Central memory CD8-positive, alpha-beta T cell (primary cell): ENCODE measurements at regions not wholly inside any gene's neighbourhood (a gene's known extent, or its start where the extent isn't known, plus 50 kb on each side); places are given as distances from the start of the nearest gene placed in this dataset.

Experiments used
- ATAC-seq: fragments of 150-1000 bp; cut with Tn5 transposase; replicated peaks from 2 replicates; pipeline ENCODE4 v1.10.0; 2022; ENCODE audit warnings: mild to moderate bottlenecking, moderate FRiP score, moderate number of reproducible peaks; ENCODE audit not compliant: poor library complexity, severe bottlenecking; ENCODE audit errors: extremely low read depth
- DNase-seq, 2 donors: peaks; one replicate each; pipeline ENCODE4 v3.0.0; 2021; ENCODE audit warnings: low spot score in 2 of 2
- H3K27ac Mint-ChIP-seq: one replicate; pipeline ENCODE4 v1.8.0; 2022; ENCODE audit warnings: low read depth, mild to moderate bottlenecking, moderate library complexity, mixed read lengths
- H3K27me3 Mint-ChIP-seq: one replicate; pipeline ENCODE4 v1.8.0; 2022; ENCODE audit warnings: mixed read lengths
- H3K36me3 Mint-ChIP-seq: one replicate; pipeline ENCODE4 v1.8.0; 2022; ENCODE audit warnings: mild to moderate bottlenecking, moderate library complexity, mixed read lengths; ENCODE audit not compliant: insufficient read depth
- H3K4me1 Mint-ChIP-seq: one replicate; pipeline ENCODE4 v1.8.0; 2022; ENCODE audit warnings: mixed read lengths
- H3K4me3 Mint-ChIP-seq: one replicate; pipeline ENCODE4 v1.8.0; 2022; ENCODE audit warnings: mild to moderate bottlenecking, moderate library complexity, mixed read lengths
- H3K9me3 Mint-ChIP-seq: one replicate; pipeline ENCODE4 v1.8.0; 2022; ENCODE audit warnings: mixed read lengths

DNA sequence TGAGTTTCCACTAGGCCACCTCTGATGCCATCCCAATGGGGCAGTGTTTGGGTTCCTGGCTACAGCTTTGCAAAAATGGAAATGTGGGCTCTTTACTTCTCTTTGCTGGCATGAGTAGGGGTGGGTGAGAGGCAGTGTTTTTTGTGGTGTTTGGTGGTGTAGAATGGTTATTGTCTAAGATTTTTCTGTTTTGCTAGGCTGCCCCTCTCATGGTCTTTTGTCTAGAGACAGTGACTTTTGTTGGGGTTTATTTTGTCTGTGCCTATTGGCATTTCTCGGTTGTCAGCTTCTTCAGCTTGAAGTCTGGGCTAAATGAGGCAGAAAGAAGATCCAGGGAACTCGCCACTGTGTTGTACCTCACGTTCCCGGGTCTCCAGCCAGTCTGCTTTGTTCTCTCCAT, 112.1 kb downstream of the CENPF start:
- DNase-seq (no peak), ATAC-seq (no peak)
- Mint-ChIP-seq H3K4me1 (no peaks in the 10 kb centered on the region), H3K27ac (no peak overlapping the region), H3K4me3 (no peak overlapping the region), H3K36me3 (no peaks in the 10 kb centered on the region), H3K27me3 (peaks cover 23% of the 10 kb centered on the region), H3K9me3 (peaks cover 7% of the 10 kb centered on the region)

DNA sequence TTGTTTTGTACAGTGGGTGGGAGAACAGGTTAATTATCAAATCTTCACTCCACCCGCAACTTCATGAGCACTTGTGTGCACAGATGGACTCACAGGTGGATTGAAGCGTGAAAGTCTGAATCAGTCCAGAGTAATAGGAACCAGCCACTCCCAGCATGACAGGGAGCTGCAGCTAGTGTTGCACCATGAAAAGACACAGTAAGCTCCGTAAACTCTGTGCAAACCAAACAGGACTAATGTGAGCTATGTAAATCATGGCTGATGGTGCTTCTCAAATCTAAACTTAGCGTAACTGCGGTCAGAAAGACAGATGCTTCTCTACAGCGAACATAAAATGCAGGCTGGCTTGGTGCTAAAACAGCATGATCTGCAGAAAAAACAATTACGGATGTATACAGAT, 114.4 kb downstream of the CENPF start:
- H3K36me3 Mint-ChIP-seq = no peaks in the 10 kb centered on the region
- ATAC-seq = no peak

DNA sequence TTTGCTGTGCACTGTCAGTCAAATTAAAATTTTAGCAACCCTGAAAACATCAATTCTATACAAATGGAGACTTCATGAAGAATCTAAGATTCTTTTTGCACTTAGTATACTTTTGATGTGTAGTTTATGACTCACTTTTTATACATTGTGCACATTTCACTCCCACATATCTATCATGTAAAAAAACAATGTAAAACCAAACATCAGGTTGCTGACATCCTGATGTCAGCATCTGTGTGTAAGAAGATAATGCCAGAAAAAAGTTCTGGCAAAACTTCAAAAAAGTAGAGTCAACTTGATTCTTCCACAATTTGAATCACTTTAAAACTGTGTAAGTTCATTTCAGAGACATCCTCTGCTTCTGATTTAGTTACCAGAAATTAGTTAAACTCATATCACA, 115.7 kb downstream of the CENPF start:
- no peak overlapping the region for H3K4me3 Mint-ChIP-seq
- H3K27me3 Mint-ChIP-seq = peaks cover 21% of the 10 kb centered on the region
- H3K27ac Mint-ChIP-seq = no peak overlapping the region
- peaks cover 7% of the 10 kb centered on the region for H3K9me3 Mint-ChIP-seq
- no peak for ATAC-seq
- DNase-seq = no peak
- H3K36me3 Mint-ChIP-seq = no peaks in the 10 kb centered on the region
- no peaks in the 10 kb centered on the region for H3K4me1 Mint-ChIP-seq

More for the DNA sequence above, 114.4 kb downstream of the CENPF start:
- DNase-seq = no peak
- Mint-ChIP-seq H3K27me3 (peaks cover 23% of the 10 kb centered on the region), H3K27ac (no peak overlapping the region), H3K4me1 (no peaks in the 10 kb centered on the region), H3K4me3 (no peak overlapping the region), H3K9me3 (peaks cover 7% of the 10 kb centered on the region)

- Mint-ChIP-seq H3K27me3 (peaks cover 17% of the 10 kb centered on the region), H3K9me3 (peaks cover 5% of the 10 kb centered on the region), H3K4me1 (no peaks in the 10 kb centered on the region), H3K36me3 (no peaks in the 10 kb centered on the region), H3K27ac (no peak overlapping the region), H3K4me3 (no peak overlapping the region)
- ATAC-seq (no peak), DNase-seq (no peak)
Measured at GRCh38 chr1:214719207-214719606, 116.2 kb downstream of the CENPF start.

DNA sequence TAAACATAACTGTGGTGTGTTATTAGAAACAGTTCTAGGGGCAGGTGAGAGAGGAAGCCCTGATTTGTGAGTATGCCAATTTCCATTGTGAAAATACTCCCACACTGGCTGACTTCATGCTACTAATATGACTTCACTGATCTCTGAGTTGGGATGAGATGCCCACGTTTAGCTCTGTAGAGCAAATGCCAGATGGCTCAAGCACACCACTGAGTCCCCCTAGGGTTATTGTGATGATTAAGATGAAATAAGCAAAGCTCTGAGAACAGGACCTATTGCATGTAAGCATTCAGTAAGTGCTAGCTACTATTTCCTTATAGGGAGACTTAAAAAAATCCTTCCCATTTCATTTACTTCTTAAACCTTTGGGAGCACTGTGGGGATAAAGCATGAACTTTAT, 117.6 kb downstream of the CENPF start:
- ATAC-seq (no peak), DNase-seq (no peak)
- Mint-ChIP-seq H3K4me3 (no peak overlapping the region), H3K27ac (no peak overlapping the region), H3K9me3 (peaks cover 5% of the 10 kb centered on the region), H3K27me3 (peaks cover 3% of the 10 kb centered on the region), H3K4me1 (no peaks in the 10 kb centered on the region), H3K36me3 (peaks cover 1% of the 10 kb centered on the region)

- no peak overlapping the region for H3K27ac Mint-ChIP-seq
- H3K9me3 Mint-ChIP-seq = peaks cover 5% of the 10 kb centered on the region
- H3K36me3 Mint-ChIP-seq = peaks cover 1% of the 10 kb centered on the region
- H3K4me3 Mint-ChIP-seq = no peak overlapping the region
- H3K27me3 Mint-ChIP-seq = no peaks in the 10 kb centered on the region
- no peak for ATAC-seq
- DNase-seq = no peak
- no peaks in the 10 kb centered on the region for H3K4me1 Mint-ChIP-seq
Measured at GRCh38 chr1:214727274-214727673, 124.3 kb downstream of the CENPF start.

DNA sequence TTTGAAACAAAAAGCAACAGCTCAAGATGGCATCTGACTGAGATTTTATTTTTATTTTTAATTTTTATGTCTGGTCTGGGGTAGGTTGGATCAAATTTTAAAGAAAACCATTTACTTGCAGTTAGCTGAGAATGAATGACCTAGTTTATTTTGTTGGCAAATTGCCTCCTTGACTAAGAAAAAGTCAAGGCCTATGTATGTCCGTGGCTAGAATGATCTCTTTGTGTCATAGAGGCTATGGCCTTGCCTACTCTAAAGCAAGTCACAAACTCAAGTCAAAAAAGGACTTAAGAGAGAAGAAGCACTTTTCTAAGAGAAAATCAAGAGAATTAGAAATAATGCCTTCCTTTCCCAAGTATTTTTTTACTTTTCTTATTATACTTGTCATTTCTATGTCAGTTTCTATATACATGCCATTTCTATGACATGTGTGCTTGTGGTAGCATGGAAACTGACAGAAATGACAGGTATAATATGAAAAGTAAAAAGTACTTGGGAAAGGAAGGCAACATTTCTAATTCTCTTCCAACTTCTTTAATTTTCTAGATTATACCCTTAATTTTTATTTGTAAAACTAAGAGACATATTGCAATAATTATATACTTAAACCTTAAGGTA, 136.7 kb downstream of the CENPF start:
- DNase-seq (no peak), ATAC-seq (no peak)
- no peak overlapping the region for H3K27ac Mint-ChIP-seq
- H3K9me3 Mint-ChIP-seq = peaks cover 5% of the 10 kb centered on the region
- H3K4me1 Mint-ChIP-seq = no peaks in the 10 kb centered on the region
- no peaks in the 10 kb centered on the region for H3K36me3 Mint-ChIP-seq
- no peak overlapping the region for H3K4me3 Mint-ChIP-seq
- H3K27me3 Mint-ChIP-seq = no peaks in the 10 kb centered on the region

GRCh38 chr1:214740471-214740870, 137.5 kb downstream of the CENPF start:
- Mint-ChIP-seq H3K27me3 (no peaks in the 10 kb centered on the region), H3K9me3 (peaks cover 9% of the 10 kb centered on the region), H3K27ac (no peak overlapping the region), H3K4me1 (no peaks in the 10 kb centered on the region), H3K36me3 (no peaks in the 10 kb centered on the region), H3K4me3 (no peak overlapping the region)
- ATAC-seq (no peak), DNase-seq (no peak)

DNA sequence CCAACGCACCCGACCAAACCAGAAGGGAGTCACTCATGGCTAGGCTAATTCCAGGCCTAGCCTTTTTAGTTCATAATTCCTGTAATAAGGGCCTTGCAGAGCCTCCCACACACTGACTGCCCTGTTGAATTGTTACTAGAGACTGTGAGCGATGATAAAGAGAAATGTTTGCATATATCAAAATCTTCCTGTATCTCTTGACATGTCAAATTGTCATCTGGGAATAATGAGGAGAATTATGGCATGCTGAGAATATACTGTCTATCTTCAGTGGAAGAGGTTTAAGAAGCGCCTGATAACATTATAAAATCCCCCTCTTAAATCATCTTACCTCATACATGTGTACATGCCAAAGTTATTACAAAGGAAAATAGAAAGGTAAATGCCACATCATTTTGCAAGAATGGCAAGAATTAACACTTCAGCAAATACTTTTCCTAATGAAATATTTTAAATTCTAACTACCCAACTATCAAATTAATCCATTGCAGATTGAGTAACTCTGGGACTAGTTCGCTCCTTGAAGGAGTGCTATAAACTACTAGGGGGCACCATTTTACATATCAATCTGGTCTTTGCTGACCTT, 144.1 kb downstream of the CENPF start:
- Mint-ChIP-seq H3K4me3 (no peak overlapping the region), H3K36me3 (no peaks in the 10 kb centered on the region), H3K27ac (no peak overlapping the region), H3K9me3 (peaks cover 10% of the 10 kb centered on the region), H3K4me1 (no peaks in the 10 kb centered on the region), H3K27me3 (no peaks in the 10 kb centered on the region)
- no peak for DNase-seq
- ATAC-seq = no peak

DNA sequence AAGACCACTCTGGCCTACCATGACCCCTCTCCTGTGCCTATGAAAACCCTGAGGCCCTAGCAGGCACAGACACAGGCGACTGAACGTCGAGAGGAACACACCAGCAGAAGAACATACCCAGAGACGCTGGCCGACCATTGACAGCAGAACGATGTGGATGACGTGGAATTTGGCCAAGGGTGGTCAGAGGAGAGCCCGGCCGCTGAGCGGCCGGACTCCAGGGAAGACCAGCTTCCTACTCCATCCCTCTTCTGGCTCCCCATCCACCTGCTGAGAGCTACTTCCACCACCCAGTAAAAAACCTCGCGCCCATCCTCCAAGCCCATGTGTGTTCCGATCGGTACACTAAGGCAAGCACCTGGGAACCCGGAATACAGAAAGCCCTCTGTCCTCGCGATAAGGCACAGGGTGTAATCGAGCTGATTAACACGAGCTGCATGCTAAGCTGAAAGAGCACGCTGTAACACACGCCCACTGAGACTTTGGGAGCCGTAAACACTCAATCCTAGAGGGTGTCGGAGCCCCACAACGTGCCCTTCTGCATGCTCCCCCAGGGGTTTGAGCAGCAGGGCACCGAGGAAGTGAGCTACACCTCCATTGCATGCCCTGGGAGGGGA, 150.3 kb downstream of the CENPF start:
- no peaks in the 10 kb centered on the region for H3K27me3 Mint-ChIP-seq
- no peaks in the 10 kb centered on the region for H3K36me3 Mint-ChIP-seq
- peaks cover 5% of the 10 kb centered on the region for H3K9me3 Mint-ChIP-seq
- ATAC-seq (no peak), DNase-seq (no peak)
- H3K4me3 Mint-ChIP-seq = no peak overlapping the region
- no peak overlapping the region for H3K27ac Mint-ChIP-seq
- H3K4me1 Mint-ChIP-seq = no peaks in the 10 kb centered on the region

GRCh38 chr1:214761030-214761429, 158.0 kb downstream of the CENPF start:
- peaks cover 32% of the 10 kb centered on the region for H3K9me3 Mint-ChIP-seq
- no peaks in the 10 kb centered on the region for H3K27me3 Mint-ChIP-seq
- DNase-seq (no peak), ATAC-seq (no peak)
- H3K4me3 Mint-ChIP-seq = no peak overlapping the region
- H3K4me1 Mint-ChIP-seq = no peaks in the 10 kb centered on the region
- H3K27ac Mint-ChIP-seq = no peak overlapping the region
- H3K36me3 Mint-ChIP-seq = no peaks in the 10 kb centered on the region

GRCh38 chr1:214762902-214763301, 159.9 kb downstream of the CENPF start:
- DNase-seq = no peak
- Mint-ChIP-seq H3K27ac (no peak overlapping the region), H3K27me3 (no peaks in the 10 kb centered on the region), H3K4me1 (no peaks in the 10 kb centered on the region), H3K4me3 (no peak overlapping the region), H3K36me3 (no peaks in the 10 kb centered on the region), H3K9me3 (peaks cover 26% of the 10 kb centered on the region)
- ATAC-seq = no peak

DNA sequence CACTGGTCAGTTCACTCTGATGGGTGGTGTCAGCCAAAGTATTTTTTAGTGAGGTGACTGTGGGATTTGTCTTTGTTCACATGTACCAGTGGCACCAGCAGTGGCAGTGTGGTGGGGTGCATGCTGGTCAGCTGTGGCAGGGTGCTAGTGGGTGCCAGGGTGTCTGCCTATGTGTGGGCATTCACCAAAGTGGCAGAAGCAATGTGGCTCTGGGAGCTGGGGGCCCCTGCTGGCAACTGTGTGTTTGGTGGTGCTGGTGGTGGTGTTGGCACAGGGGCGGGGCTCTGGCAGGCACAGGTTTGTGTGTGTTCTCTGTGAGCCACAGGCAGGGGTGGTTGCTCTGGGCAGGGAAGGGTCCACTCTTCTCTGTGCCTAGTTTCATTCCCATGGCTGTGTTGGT, 161.5 kb downstream of the CENPF start:
- Mint-ChIP-seq H3K4me3 (no peak overlapping the region), H3K9me3 (peaks cover 26% of the 10 kb centered on the region), H3K36me3 (no peaks in the 10 kb centered on the region), H3K4me1 (no peaks in the 10 kb centered on the region), H3K27me3 (peaks cover 10% of the 10 kb centered on the region), H3K27ac (no peak overlapping the region)
- ATAC-seq (no peak), DNase-seq (no peak)
